HG02763 (cell line): ENCODE measurements at regions not wholly inside any gene's neighbourhood (a gene's known extent, or its start where the extent isn't known, plus 50 kb on each side); places are given as distances from the start of the nearest gene placed in this dataset.
"Not testable (repeated sequence)": the region's sequence is repeated elsewhere in the genome, so short reads cannot be mapped to it uniquely, and the experiment has no call there.

Source experiments
- ATAC-seq: cut with Tn5 transposase; IDR thresholded peaks from one replicate; pipeline ENCODE4 v1.9.1; 2021; ENCODE audit warnings: mild to moderate bottlenecking, moderate library complexity; ENCODE audit not compliant: unreplicated experiment

DNA sequence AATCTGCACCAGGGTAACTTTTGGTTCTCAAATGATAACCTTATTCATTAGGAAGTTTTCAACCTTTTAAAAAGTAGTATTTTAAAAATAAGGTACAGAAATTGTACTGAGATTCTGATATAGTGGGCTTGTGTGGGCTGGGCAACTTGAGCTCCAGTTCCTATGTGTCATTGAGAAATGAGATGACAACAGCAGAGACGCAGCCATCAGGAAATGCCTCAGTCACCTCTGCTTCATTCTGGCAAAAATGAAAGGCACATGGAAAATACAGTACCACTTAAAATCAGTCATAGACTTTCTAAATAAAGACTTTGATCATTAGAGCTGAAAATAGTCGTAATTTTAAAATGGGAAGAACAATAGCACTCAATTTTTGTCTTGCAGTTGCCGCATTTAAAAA, 480.2 kb downstream of the PLK2 start:
- no peak for ATAC-seq

DNA sequence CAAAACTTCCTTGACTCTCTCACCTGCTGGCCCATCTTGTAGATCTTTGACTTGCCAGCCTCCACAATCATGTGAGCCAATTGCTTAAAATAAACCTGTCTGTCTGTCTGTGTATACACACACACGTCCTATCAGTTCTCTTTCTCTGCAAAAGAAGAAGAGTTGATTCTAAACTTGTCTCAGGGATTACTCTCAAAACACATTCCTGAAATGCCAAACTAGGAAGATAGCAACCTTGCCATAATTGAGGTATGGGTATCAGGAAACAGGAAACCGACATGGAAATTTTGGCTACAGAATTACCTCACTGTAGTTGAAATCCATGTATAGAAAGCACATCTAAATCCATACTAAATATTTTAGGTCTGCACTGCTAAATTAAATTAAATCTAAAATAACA, 483.4 kb downstream of the PLK2 start:
- no peak for ATAC-seq

DNA sequence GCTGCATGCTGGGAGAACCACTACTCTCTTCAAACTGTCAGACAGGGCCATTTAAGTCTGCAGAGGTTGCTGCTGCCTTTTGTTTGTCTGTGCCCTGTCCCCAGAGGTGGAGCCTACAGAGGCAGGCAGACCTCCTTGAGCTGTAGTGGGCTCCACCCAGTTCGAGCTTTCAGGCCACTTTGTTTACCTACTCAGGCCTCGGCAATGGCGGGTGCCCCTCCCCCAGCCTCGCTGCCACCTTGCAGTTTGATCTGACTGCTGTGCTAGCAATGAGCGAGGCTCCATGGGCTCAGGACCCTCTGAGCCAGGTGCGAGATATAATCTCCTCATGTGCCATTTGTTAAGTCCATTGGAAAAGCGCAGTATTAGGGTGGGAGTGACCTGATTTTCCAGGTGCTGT, 487.8 kb downstream of the PLK2 start:
- ATAC-seq = not testable (repeated sequence)

DNA sequence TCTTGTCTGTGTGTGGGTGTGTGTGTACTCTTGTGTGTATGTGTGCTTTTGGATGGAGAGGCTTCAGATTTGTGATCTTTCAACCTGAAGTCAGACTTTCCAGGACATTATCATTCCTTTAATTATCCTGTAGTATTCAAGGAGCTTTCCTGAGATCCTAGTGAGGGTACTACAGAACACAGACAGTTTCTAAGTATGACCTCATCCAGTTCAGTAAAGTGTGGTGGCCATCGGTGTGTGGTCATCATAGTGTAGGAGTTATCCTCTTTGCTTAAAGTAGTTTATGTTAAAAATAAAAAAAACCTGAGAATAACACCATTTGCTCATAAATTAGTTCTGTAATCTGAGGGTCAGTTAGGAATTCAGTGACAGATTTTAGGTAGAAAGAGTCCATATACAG, 478.0 kb upstream of the ACTBL2 start:
- no peak for ATAC-seq

DNA sequence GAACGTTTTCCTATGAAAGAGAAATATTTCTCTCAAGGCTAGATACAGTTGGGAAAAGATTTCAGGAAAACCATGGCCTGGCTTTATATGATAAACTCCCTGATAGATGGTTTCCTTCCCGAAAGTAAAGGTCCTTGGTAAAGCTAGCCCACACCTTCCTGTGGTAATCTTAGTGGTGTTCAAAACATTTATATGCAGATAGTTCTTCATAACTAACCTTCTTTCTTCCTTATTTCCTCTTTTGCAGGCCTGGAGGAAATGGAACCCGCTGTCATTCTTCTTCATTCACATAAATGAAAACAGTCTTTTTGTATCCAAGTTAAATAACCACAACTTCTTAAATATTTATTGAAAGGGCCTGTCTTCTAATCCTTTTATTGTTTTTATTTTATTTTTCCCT, 474.0 kb upstream of the ACTBL2 start:
- ATAC-seq = no peak

DNA sequence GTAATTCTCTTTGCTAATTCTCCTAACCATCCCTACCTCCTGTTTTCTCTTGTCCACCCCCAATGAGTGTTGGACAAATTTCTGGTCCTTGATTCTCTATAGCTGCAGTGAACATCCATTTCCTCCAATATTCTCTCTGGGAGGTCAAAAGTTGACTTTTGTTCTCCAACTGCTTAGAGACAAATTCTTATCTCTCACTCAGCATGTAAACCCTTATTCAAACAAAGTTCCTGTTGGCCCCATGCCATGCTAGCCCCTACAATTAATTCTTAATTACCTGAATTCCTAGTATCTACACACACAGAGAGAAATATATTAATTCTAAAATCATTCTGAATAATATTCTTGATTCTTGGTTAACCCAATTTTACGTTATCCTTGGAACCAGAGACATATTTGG, 472.9 kb upstream of the ACTBL2 start:
- no peak for ATAC-seq

DNA sequence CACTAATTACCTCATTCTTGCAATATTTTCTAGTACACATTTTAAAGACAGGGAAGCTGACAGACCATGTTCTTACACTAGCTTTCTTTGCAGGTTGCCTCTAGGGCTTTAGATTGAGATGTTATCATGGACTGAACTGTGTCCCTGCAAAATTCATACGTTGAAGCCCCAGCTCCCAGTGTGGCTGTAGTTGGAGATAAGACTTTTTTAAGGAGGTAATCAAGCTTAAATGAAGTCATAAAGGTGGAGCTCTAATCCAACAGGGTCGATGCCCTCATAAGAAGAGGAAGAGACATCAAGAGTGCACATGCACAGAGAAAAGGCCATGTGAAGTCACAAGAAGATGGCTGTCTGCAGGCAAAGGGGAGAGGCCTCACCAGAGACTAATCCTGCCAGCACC, 471.2 kb upstream of the ACTBL2 start:
- ATAC-seq = no peak

DNA sequence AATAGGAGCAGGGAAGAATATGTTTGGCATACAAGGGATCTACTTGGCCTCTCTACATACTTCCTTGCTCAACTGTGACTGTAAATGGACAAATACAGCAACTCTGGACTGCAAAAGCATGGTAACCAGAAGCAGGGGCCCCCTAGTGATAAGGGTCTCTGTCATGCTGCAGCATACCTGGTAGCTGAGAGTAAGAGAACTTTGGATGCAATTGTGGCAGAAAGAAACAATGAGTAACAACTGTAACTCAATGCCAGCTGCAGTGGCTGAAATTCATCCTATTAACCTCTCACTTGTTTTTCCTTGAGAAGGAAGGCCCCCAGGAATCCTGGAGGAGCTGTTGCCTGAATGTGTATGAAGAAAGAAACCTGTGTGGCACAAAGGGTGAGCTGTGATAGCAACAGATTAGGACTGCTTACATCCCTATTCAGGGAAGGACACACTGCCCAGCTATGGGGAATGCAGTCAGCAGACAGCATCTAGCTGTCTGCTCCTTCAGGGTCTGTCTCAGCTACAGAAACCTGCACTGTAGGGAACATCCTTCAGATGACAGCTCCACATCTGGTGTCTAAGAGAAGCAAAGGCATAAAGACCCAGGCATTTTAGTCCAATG, 468.1 kb upstream of the ACTBL2 start:
- no peak for ATAC-seq

DNA sequence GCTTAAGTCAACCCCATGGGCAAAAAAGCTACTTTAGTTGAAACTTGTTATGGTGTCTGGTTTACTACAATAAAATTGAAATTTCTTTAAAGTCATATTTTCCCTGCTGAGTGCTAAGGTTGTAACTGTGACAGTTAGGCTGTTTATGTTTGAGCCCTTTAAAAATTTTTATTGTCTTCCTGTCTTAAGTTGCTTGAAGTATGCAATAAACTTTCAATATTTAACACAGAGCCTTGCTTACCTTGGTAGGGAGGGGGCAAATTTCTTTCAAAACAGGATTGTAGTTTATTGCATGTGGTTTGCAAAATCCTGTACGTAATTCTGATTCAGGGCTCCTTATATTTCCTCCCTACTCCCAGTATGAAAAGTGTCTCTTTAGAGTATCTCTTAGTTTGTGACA, 465.5 kb upstream of the ACTBL2 start:
- no peak for ATAC-seq

DNA sequence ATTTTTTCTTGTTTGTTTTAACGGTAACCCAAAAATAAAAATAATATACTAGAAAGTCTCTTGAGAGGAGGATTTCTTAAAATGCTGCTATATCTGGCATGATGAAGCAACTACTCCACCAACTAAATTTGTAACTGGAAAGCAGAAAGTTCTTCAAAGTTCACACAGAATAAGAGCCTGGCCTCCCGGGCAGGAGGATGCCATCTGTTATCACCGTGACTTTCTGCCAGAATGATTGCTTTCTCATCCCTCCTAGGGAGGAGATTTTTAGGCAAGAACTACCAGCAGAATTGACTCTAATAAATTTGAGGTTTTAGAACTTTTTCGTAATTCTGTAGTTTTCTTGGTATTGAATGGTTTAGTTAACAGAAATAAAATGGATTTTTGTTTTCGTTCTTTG, 464.6 kb upstream of the ACTBL2 start:
- ATAC-seq = no peak

DNA sequence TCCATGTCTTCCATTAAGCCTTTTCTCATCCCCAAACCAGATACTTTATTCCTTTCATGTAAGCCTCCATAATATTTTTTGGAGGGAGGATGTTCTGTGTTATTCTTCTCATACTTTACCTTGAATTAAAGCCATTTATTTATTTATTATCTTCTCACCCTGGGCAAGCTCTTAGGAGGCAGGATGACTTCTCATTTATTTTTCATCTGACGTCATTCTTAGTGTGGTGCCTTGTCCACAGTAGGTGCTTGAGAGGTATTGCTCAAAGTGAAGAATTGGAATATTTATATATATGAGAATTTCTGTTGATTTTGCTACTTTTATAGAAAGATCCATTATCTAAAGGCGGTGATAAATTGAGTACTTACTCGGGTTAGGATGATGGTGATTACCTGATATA, 458.3 kb upstream of the ACTBL2 start:
- no peak for ATAC-seq

DNA sequence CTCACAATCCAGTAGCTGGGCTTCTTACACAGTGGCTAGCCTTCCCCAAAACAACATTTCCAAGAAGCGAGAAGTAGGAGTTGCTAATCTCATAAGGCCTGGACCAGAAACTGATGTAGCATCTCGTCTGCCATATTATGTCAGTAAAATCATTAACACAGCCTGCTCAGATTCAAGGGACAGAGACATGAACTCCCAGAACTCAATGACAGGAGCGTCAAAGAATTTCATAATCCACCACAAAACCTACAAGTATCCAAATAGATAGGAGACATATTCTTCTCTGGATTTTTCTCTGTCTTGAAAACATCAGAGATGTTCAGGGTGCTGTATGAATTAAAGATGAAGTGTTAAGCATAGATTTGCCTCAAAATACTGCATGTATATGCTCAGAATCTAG, 457.6 kb upstream of the ACTBL2 start:
- no peak for ATAC-seq

DNA sequence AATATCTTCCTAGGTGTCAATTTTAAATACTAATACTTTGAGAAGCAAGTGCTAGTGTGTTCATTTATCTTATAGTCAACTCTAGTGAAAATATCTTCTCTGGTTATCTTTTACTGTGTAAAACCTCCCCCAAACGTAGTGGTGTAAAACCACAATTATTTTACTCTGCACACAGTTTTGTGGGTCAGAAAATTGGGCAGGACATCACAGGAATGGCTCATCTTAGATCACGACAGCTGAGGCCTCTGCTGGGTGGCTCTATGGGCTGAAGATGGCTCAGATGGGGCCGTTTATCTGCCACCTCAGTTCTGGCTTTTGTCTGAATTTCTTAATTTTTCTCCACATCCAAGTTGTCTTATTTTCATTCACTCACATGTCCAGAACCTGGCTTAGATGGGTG, 457.2 kb upstream of the ACTBL2 start:
- ATAC-seq = no peak

DNA sequence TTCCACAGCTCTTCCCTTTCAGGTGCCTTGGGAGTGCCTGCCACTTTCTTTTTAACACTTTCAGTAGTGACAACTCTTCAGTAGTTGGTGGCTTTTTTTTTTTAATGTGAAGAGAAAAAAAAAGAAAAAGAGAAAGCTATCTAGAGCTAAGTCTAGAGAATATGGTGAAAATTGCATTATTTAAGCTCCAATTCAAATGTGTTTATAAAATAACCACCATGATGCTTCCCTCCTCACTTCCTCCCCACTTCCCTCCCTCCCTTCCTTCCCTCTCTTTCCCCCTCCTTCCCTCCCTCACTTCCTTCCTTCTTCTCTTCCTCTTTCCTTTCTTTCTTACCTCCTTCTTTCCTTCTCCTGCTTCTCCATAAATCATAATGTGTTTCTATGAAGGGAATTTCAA, 456.7 kb upstream of the ACTBL2 start:
- ATAC-seq = no peak

DNA sequence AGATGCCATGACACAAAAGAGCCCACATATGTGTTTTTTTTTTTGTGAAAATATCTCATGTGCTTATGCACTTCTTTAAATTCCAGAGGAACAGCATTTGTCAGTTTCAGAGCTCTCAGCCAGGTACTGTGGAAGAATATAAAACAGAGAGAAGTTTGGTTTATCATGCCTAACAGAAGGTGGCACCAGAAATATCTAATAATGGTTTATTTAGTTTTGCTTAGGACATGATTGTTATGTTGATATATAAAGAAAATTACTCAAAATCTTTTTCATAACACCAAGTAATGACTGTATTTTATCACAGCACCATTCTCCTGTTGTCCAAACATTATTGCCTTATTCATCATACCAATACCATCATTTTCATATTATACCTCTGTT, 455.6 kb upstream of the ACTBL2 start:
- ATAC-seq = no peak

DNA sequence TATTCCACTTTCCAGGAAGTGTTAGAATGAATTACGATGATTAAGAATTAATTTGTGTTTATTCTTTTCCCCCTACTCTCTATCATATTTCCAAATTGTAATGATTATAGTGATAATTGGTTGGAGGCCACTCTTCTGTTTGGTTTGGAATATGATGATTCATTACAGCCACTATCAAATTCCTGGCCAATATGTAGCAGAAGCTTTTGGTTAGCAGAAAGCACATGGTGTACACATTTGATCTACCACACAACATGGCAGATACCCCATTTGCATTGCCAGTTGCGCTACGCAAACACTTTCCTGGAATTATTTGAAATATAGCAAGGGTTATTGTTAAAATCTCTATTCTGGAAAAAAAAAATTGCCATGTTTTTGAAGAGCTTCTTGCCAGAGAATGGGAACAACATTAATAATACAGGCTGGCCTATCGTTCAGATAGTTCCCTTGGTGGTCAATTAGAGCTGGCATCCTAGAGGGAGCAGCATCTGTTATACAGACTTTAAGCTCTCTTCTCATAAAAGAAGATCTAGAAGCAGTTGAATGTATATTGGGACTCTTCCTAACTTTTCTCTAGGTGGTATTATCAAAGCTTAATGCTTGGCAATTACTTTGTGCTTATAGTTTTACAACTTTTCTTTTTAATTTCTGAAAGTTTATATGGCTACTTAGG, 455.0 kb upstream of the ACTBL2 start:
- no peak for ATAC-seq

DNA sequence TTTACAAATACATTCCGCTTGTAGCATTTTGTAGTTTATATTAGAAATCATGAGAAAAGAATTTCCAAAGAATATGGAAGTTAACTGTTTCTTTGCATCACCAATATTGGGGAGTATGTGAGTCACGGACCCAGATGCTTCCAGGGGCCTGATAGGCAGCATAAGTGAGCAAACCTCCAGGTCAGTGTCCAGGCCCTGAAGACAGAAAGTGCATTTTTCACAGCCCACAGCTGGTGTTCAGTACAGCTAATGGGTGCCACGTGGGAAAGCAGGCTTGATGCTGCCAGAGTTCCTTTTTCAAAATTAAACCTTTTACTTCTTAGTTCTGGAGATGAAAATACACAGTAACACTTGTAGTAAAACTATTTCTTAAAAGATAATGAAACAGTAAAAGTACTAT, 454.4 kb upstream of the ACTBL2 start:
- no peak for ATAC-seq

DNA sequence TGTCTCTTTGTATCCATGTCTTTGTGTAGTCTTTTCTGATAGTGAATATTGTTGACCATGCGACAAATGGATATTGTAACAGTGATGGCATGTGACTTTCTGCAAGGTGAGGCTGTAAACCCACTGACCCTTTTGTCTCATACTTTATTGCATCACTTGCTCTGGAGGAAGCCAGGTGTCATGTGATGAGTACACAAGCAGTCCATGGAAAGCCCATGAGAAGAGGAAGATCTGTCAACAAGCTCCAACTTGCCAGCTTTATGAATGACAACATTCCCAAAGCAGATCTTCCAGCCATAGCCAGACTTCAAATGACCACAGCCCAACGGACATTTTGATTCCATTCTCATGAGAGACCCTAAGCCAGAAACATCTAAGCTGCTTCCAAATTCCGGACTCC, 450.1 kb upstream of the ACTBL2 start:
- no peak for ATAC-seq

DNA sequence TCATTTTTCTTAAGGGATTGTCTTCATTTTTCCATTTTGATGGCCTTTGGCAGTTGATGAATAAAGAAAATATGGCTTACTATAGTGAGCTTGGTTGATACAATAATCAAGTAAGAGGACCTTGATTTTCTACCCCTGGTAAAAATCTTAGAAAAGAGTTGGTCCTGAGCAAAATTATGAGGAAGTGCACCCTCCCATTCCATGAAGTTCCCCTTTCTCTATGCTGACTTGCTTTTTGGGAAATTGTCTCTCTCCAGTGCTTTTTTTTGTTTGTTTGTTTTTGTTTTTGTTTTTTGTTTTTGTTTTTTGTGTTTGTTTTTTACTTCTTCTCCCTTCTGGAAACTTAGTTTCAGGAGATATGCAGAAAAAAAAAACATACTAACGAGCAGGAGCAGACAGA, 449.2 kb upstream of the ACTBL2 start:
- ATAC-seq = no peak

DNA sequence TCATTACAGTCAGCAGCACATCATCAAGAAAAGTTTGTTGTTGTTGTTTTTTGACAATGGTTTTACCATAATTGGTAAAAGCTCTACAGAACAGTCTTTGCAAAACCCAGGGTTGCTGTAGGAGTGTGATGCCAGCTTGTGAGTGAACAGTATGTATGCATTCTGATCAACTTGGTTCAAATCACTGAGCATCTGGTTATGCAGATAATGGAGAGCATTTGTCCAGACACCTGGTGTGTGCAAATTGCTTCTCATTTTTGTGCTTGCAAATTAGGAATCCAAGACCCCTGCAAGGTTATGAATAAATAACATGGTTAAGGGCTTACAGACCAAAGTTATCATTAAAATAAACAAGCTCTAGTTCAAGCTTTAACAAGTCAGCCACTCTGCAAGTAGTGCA, 448.7 kb upstream of the ACTBL2 start:
- no peak for ATAC-seq

DNA sequence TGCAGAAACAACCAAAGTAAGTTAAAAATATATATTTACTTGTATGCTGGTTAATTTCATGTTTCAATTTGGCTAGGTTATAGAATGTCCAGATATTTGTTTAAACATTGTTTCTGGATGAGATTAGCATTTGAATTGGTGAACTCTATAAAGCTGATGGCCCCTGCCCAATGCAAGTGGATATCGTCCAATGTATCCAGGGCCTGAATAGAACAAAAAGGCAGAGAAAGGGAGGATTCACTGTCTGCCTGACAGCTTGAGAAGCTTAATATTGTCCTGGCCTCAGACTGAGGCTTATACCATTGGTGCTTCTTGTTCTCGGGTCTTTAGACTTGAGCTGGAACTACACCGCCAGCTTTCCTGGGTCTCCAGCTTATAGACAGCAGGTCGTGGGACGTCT, 446.7 kb upstream of the ACTBL2 start:
- ATAC-seq = no peak

DNA sequence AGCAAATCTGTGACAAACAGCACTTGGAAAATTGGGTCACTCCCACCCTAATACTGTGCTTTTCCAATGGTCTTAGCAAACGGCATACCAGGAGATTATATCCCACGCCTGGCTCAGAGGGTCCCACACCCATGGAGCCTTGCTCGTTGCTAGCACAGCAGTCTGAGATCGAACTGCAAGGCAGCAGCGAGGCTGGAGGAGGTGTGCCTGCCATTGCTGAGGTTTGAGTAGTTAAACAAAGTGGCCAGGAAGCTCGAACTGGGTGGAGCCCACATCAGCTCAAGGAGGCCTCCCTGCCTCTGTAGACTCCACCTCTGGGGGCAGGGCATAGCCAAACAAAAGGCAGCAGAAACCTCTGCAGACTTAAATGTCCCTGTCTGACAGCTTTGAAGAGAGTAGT, 440.5 kb upstream of the ACTBL2 start:
- ATAC-seq = not testable (repeated sequence)

DNA sequence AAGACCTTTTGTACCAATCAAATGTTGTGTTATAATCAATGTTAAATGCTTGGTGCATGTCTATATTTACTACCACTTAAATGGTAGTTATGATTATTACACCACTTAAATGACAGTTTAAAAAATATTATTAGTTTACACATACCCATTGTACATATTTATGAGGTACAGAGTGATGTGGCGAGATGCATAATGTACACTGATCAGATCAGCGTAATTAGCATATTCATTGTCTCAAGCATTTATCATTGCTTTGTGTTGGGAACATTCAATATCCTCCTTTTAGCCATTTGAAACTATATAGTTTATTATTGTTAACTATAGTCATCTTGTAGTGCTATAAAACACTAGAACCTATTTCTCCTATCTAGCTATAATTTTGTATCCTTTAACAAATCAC, 434.4 kb upstream of the ACTBL2 start:
- ATAC-seq = no peak
